GM10266 (cell line): ENCODE measurements at regions not wholly inside any gene's neighbourhood (a gene's known extent, or its start where the extent isn't known, plus 50 kb on each side); places are given as distances from the start of the nearest gene placed in this dataset.

ENCODE experiments used
- DNase-seq: peaks from one replicate; pipeline ENCODE4 v3.0.0; 2012; ENCODE audit errors: extremely low spot score
- TF ChIP-seq, protein P1 (sequence below): IDR thresholded peaks from 2 replicates; pipeline ENCODE4 v1.5.1; 2012; ENCODE audit warnings: mild to moderate bottlenecking, low read depth; ENCODE audit not compliant: control insufficient read depth, insufficient read depth; ENCODE audit errors: missing control alignments

DNA sequence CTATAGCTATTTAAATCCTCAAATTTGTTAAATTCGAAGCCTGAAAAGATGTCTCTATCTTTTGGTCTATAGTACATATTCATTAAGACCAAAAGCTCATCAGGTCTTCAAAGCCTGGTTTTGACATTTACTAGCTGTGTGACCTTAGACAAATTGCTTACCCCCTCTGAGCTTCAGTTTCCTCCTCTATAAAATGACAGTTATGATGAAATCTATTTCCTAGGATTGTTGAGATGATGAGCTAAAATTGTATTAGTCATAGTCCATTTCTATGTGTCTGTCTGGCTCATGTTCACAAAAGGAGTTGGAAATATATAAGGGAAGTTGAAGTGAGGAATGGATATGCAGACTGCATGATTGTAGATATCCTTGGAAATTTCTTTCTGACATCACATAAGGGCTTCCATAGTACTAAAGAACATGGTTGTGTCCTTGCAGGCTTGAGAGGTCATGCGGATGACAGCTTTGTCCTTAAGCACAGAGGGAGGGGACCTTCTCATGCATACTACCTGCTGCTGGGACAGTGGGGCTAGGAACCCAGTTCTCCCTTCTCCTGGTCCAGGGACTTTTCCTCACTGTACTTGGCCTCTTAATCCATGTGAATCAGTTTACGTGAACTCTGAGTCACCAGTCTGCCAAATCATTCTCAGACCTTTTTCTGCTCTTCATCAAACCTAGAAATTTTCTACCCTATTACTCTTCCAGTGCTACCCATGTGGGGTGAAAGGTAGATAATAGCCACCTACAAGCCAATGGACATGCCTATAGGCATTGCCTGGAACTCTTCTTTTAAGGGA, 487.5 kb upstream of the SALL1 start:
- no peak for DNase-seq
- TF ChIP-seq, protein P1, sequence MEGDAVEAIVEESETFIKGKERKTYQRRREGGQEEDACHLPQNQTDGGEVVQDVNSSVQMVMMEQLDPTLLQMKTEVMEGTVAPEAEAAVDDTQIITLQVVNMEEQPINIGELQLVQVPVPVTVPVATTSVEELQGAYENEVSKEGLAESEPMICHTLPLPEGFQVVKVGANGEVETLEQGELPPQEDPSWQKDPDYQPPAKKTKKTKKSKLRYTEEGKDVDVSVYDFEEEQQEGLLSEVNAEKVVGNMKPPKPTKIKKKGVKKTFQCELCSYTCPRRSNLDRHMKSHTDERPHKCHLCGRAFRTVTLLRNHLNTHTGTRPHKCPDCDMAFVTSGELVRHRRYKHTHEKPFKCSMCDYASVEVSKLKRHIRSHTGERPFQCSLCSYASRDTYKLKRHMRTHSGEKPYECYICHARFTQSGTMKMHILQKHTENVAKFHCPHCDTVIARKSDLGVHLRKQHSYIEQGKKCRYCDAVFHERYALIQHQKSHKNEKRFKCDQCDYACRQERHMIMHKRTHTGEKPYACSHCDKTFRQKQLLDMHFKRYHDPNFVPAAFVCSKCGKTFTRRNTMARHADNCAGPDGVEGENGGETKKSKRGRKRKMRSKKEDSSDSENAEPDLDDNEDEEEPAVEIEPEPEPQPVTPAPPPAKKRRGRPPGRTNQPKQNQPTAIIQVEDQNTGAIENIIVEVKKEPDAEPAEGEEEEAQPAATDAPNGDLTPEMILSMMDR, result no peak

DNA sequence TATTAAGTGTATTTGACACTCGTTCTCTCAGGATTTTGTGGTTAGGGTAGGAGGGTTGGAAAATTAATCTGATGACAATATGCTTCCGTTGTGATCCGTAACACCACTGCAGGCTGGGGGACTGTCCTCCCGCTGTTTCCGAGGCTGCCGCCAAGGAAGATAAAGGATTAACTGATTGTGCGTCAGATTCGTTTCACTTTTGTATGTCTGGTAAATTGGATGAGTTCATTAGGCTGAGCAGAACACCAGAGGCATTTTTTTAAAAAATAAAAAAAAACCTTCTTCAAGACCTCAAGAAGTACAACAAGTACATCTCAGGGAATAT, 486.7 kb upstream of the SALL1 start:
- no peak for DNase-seq
- TF ChIP-seq, protein P1, result no peak

DNA sequence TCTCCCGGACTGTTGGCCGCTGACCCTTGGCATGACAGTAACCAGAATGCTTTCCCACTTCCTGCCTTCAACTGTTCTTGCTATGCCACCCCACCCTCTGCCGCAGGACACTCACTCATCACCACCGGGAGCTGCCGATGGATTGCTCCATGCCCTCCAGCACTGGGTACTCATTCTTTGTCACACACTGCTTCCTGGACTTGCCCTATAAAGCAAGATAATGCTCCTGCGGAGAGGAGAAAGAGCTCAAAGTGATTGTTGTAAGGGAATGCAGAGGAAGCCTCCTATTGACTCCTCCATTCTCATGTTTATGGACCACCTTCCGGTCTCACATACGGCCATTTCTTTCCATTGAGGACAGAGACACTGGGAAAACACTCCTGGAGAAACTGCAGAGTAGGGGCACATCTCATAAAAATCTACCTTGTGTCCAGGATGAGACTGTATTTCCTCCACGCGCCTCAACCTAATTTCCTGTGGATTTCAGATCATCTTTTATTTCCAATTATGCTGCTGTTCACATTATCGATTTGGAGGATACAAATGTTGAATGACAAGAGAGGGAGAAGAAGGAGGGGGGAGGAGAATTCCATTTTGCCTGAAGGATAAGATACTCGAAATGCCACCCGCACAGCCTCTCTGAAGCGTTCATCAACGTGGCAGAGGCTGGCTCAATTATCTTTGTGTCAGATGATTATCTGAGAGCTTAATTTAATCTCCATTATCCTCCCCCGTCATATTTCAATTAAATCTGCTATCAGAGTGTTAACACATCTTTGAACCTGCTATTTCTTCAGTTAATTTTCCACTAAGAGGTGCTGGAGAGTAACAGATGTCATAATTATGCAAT, 486.1 kb upstream of the SALL1 start:
- TF ChIP-seq, protein P1, result no peak
- DNase-seq, result no peak

DNA sequence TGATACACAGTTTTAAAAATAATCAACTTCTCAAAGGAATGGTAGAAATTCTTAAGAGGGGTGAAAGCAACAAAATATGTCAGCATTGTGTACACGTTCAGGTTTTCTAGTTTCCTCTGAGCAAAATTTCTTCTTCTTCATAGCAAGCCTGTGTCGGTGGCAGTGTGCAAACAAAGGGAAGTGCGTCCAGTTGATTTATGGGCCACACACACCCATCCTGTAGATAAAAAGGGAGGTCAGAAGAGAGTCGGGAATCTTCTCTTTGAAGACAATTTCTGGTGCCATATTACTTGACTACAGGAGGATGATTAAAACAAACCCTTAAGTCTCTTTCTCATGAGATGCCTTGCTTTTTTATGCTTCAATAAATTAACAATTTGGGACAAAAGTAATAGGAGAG, 484.1 kb upstream of the SALL1 start:
- TF ChIP-seq, protein P1, result no peak
- DNase-seq, result no peak

DNA sequence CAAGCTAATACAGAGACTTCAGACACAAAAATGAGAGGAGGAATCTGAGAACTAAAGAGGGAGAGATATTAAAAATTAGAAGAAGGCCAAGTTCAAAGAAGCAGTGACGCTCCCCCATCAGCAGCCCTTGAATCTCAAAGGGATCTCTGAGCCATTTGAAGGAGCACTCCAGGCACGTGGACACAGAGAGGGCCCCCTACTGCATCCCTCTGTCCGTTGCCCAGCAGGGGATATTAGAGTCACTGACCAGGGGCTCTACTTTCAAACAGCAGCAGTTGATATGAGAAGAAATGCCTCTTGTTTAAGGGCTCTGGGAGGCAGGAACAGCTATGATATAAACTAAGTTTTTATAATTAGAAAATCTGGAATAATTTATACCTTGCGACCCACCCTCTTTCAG, 479.0 kb upstream of the SALL1 start:
- DNase-seq, result no peak
- TF ChIP-seq, protein P1, result no peak

DNA sequence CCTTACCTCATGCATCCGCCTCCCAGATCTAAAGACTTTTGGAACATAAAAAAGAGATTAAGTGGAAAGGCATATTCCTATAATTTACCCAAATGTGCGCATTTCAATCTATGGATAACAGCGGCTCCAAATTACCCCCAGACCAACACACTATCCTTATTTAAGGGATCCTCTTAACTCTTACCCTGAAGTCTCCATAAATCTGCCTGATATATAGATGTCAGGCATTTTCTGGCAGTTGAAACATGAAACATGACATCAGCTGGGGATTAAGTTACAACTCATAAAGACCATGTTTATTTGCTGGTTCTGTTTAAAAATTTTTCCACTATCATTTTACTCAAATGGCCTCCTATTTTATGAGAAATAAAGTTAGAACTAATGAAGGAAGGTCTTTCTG, 478.5 kb upstream of the SALL1 start:
- no peak for DNase-seq
- TF ChIP-seq, protein P1, result no peak
